Osteoblast (primary cell): ENCODE measurements at regions not wholly inside any gene's neighbourhood (a gene's known extent, or its start where the extent isn't known, plus 50 kb on each side); places are given as distances from the start of the nearest gene placed in this dataset.

ENCODE experiments used
- DNase-seq: peaks from one replicate; pipeline ENCODE4 v3.0.0; 2011; ENCODE audit warnings: low spot score, mixed read lengths; ENCODE audit not compliant: insufficient read length; ENCODE audit errors: missing footprints
- H2AFZ ChIP-seq: 2 replicates; pipeline ENCODE4 v1.6.0; 2011; ENCODE audit warnings: mild to moderate bottlenecking, low read length
- H3K27ac ChIP-seq: 2 replicates; pipeline ENCODE4 v1.5.1; 2011; ENCODE audit warnings: mild to moderate bottlenecking, low read depth, low read length, moderate library complexity
- H3K27me3 ChIP-seq: 2 replicates; pipeline ENCODE4 v1.6.0; 2012; ENCODE audit warnings: mild to moderate bottlenecking, control low read depth, inconsistent platforms, low read length, moderate library complexity; ENCODE audit not compliant: insufficient read depth
- H3K36me3 ChIP-seq: 2 replicates; pipeline ENCODE4 v1.5.1; 2011; ENCODE audit warnings: mild to moderate bottlenecking, low read length, control low read depth, moderate library complexity; ENCODE audit not compliant: insufficient read depth
- H3K4me1 ChIP-seq: 2 replicates; pipeline ENCODE4 v1.5.1; 2011; ENCODE audit warnings: mild to moderate bottlenecking, low read length, control low read depth, moderate library complexity; ENCODE audit not compliant: insufficient read depth
- H3K4me2 ChIP-seq: 2 replicates; pipeline ENCODE4 v1.6.0; 2011; ENCODE audit warnings: mild to moderate bottlenecking, low read length; ENCODE audit not compliant: insufficient read depth
- H3K4me3 ChIP-seq: fragments of 200-600 bp; sonication (generic); 3 replicates; pipeline ENCODE4 v1.5.1; 2012; ENCODE audit warnings: mild to moderate bottlenecking, low read length, inconsistent platforms; ENCODE audit not compliant: insufficient read depth
- H3K79me2 ChIP-seq: 2 replicates; pipeline ENCODE4 v1.6.0; 2012; ENCODE audit warnings: mild to moderate bottlenecking, low read length, control low read depth, inconsistent platforms; ENCODE audit not compliant: insufficient read depth
- H3K9me3 ChIP-seq: 2 replicates; pipeline ENCODE4 v1.5.1; 2011; ENCODE audit warnings: low read depth, low read length, control low read depth
- H4K20me1 ChIP-seq: 2 replicates; pipeline ENCODE4 v1.6.0; 2012; ENCODE audit warnings: mild to moderate bottlenecking, low read length, control low read depth; ENCODE audit not compliant: insufficient read depth
- TF ChIP-seq, protein P1 (sequence below): IDR thresholded peaks from 2 replicates; pipeline ENCODE4 v1.5.1; 2011; ENCODE audit warnings: mild to moderate bottlenecking, low read depth, low read length, moderate library complexity; ENCODE audit errors: extremely low read depth

DNA sequence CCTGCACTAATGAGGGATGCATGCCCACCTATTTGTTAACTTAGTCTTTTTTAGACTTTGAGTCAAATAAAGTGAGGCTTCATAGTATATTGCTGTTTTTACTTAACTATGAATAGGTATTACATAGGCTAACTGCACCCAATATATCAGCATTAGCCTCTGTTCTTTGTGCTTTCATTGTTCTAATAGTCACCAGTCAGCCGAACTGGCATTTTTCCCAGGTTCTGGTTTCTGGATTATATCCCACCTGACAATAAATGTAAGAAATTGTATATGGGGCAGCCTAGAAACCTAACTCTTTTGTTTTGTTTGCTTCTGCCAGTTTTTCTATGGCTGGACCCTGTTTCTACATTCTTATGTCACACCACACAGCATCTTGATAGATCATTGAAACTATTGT, 1672.4 kb upstream of the LRRTM1 start:
- no peak overlapping the region for H3K27ac ChIP-seq
- H3K79me2 ChIP-seq: no peaks in the 10 kb centered on the region
- no peak for DNase-seq
- H3K27me3 ChIP-seq: no peaks in the 10 kb centered on the region
- H3K36me3 ChIP-seq: no peaks in the 10 kb centered on the region
- no peaks in the 10 kb centered on the region for H3K4me1 ChIP-seq
- no peak overlapping the region for H3K4me2 ChIP-seq
- no peak overlapping the region for H3K4me3 ChIP-seq
- H4K20me1 ChIP-seq: no peaks in the 10 kb centered on the region
- no peak overlapping the region for H2AFZ ChIP-seq
- no peaks in the 10 kb centered on the region for H3K9me3 ChIP-seq
- TF ChIP-seq, protein P1, sequence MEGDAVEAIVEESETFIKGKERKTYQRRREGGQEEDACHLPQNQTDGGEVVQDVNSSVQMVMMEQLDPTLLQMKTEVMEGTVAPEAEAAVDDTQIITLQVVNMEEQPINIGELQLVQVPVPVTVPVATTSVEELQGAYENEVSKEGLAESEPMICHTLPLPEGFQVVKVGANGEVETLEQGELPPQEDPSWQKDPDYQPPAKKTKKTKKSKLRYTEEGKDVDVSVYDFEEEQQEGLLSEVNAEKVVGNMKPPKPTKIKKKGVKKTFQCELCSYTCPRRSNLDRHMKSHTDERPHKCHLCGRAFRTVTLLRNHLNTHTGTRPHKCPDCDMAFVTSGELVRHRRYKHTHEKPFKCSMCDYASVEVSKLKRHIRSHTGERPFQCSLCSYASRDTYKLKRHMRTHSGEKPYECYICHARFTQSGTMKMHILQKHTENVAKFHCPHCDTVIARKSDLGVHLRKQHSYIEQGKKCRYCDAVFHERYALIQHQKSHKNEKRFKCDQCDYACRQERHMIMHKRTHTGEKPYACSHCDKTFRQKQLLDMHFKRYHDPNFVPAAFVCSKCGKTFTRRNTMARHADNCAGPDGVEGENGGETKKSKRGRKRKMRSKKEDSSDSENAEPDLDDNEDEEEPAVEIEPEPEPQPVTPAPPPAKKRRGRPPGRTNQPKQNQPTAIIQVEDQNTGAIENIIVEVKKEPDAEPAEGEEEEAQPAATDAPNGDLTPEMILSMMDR: no peak

DNA sequence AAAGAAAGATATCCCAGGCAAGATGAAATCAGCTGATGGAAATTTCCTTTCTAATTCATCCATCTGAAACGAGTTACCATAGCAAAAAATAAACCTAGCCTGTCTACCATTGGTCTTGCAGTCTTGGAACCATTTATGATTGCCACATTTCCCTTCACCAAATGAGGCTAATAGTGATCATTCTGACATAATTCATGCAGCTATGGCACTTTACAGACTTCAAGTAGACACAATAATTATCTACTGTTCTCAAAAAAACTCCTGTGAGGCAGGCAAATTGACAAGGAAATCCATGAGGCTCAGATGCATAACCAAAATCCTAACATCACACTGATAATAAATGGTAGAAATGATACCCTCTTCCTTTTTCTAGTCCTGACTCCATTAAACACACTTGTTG, 1669.7 kb upstream of the LRRTM1 start:
- H3K4me1 ChIP-seq: no peaks in the 10 kb centered on the region
- no peak overlapping the region for H3K27ac ChIP-seq
- no peaks in the 10 kb centered on the region for H4K20me1 ChIP-seq
- no peaks in the 10 kb centered on the region for H3K9me3 ChIP-seq
- no peak overlapping the region for H2AFZ ChIP-seq
- H3K36me3 ChIP-seq: no peaks in the 10 kb centered on the region
- H3K27me3 ChIP-seq: no peaks in the 10 kb centered on the region
- TF ChIP-seq, protein P1: no peak
- no peaks in the 10 kb centered on the region for H3K79me2 ChIP-seq
- no peak overlapping the region for H3K4me2 ChIP-seq
- H3K4me3 ChIP-seq: no peak overlapping the region
- no peak for DNase-seq

DNA sequence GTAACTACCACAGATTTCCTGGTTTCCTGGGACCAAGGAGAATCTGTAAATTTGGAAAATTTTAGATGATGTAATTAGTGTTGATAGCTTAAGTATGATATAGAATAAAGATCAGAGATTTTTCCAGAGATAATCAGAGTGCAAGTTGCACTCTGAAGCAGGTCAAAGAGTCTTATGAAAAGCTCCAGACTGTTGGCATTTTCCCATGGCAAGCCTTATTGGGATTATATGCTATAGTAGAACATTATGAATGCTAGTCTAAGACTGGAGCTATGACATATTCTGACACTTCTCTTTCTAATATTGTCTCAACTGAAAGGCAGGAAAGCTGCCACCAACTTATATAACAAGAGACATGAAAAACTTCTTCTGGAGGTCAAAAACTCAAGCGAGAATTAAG, 1638.3 kb upstream of the LRRTM1 start:
- no peak for DNase-seq
- TF ChIP-seq, protein P1: no peak
- no peaks in the 10 kb centered on the region for H4K20me1 ChIP-seq
- no peaks in the 10 kb centered on the region for H3K36me3 ChIP-seq
- H3K4me3 ChIP-seq: no peak overlapping the region
- H2AFZ ChIP-seq: no peak overlapping the region
- no peaks in the 10 kb centered on the region for H3K9me3 ChIP-seq
- H3K27ac ChIP-seq: no peak overlapping the region
- H3K4me2 ChIP-seq: no peak overlapping the region
- H3K4me1 ChIP-seq: no peaks in the 10 kb centered on the region
- no peaks in the 10 kb centered on the region for H3K79me2 ChIP-seq
- H3K27me3 ChIP-seq: no peaks in the 10 kb centered on the region

DNA sequence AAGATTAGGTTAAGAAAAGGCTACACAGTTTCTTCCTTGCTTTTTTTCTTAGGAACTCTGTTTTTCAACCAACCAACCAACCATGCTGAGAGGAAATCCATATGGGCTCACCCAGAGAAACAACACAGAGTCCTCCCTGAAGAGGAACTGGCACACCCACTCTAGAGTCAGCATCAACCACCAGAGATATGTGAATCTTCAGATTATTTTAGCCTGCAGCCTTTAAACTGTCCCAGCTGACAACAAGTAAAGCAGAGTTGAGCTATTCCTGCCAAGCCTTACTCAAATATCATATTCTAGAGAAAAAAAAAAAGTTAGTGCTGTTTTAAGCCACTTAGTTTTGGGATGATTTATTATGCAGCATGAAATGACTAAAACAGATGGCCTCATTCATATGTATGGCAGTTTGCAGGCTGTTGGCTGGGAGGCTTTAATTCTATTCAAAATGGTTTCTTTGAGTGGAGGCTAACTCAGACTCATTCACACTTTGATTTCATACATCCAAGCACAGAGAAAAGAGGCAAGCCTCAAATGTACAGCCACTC, 1637.7 kb upstream of the LRRTM1 start:
- no peaks in the 10 kb centered on the region for H3K79me2 ChIP-seq
- H4K20me1 ChIP-seq: no peaks in the 10 kb centered on the region
- H3K27ac ChIP-seq: no peak overlapping the region
- H2AFZ ChIP-seq: no peak overlapping the region
- TF ChIP-seq, protein P1: no peak
- no peaks in the 10 kb centered on the region for H3K9me3 ChIP-seq
- DNase-seq: no peak
- no peaks in the 10 kb centered on the region for H3K36me3 ChIP-seq
- no peak overlapping the region for H3K4me2 ChIP-seq
- H3K27me3 ChIP-seq: no peaks in the 10 kb centered on the region
- no peak overlapping the region for H3K4me3 ChIP-seq
- H3K4me1 ChIP-seq: no peaks in the 10 kb centered on the region
